ENCODE measurements at regions not wholly inside any gene's neighbourhood (a gene's known extent, or its start where the extent isn't known, plus 50 kb on each side); places are given as distances from the start of the nearest gene placed in this dataset.

DNA sequence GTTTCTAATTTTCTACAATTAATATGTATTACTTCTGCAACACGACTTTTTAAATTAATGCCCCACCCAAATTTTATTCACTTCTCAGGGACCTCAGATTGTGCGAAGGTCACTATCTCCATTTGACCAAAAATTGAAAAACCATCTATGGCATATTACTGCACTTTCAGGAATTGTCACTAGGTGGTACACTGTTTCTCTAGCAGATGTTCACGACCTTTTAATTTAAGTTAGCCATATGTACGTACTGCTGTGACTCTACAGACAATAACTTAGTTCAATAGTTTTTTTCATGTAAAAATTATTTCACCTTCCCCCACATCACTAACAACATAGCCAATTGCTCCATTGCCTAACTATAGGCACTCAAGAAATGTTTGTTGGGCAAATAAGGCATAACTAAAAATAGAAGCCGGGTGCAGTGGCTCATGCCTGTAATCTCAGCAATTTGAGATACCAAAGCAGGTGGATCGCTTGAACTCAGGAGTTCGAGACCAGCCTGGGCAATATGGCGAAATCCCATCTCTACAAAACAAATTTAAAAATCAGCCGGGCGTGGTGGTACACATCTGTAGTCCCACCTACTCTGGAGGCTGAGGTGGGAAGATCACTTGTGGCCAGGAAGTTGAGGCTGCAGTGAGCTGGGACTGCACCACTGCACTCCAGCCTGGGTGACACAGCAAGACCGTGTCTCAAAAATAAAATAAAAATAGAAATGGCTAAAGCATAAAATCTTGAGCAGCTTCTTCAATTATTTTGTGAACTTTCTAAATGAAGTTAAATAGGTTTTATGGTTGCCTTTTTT, 75.7 kb upstream of the PKN2 start:
- Histone ChIP-seq H3K9me3 (ENCODE audit: control insufficient read depth in 2 of 3, insufficient read depth in 1 of 3, low read length in 3 of 3) (no peaks in the 10 kb centered on the region), H3K27ac (ENCODE audit: low read depth in 2 of 2, low read length in 2 of 2) (no peak overlapping the region), H3K36me3 (ENCODE audit: control insufficient read depth in 2 of 3, insufficient read depth in 3 of 3, low read length in 3 of 3) (no peaks in the 10 kb centered on the region), H3K4me3 (ENCODE audit: low read length in 3 of 3) (no peak overlapping the region), H3K4me1 (ENCODE audit: control insufficient read depth in 2 of 3, insufficient read depth in 2 of 3, low read depth in 1 of 3, low read length in 3 of 3) (no peaks in the 10 kb centered on the region), H3K27me3 (ENCODE audit: control insufficient read depth, insufficient read depth, low read length) (no peaks in the 10 kb centered on the region), H3K9ac (ENCODE audit: low read length in 3 of 3) (no peak overlapping the region)
- no peak for FAIRE-seq
- peak in 2 of 5 donors; percentile 12 to 13 for DNase-seq
- intact Hi-C loops (cut with DNase I), result no loop called here
- TF ChIP-seq, protein P1, sequence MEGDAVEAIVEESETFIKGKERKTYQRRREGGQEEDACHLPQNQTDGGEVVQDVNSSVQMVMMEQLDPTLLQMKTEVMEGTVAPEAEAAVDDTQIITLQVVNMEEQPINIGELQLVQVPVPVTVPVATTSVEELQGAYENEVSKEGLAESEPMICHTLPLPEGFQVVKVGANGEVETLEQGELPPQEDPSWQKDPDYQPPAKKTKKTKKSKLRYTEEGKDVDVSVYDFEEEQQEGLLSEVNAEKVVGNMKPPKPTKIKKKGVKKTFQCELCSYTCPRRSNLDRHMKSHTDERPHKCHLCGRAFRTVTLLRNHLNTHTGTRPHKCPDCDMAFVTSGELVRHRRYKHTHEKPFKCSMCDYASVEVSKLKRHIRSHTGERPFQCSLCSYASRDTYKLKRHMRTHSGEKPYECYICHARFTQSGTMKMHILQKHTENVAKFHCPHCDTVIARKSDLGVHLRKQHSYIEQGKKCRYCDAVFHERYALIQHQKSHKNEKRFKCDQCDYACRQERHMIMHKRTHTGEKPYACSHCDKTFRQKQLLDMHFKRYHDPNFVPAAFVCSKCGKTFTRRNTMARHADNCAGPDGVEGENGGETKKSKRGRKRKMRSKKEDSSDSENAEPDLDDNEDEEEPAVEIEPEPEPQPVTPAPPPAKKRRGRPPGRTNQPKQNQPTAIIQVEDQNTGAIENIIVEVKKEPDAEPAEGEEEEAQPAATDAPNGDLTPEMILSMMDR (IDR thresholded peaks at IDR 0.05; ENCODE audit: borderline replicate concordance, extremely low read depth, insufficient read depth), result peak; percentile 40

DNA sequence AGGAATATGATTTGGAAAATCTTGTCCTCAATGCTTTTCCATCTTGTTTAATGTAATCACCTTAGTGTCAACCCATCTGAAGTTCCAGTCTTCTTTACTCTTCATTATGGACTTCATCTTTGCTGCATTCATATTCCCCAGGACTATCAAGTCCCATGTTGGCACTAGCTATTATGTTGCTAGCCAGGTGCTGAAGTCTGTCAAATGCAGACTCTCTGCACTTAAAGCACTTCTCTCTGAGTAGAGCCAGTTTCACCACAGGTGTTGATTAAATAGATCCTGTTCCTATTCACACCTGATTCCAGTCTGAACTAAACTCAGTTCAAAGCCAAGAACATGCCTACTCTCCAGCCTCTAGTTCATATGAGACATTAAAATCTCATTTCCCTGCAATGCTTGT, 75.0 kb upstream of the PKN2 start:
- no peak overlapping the region for H3K9ac ChIP-seq (ENCODE audit: low read length in 3 of 3)
- no peak for FAIRE-seq

DNA sequence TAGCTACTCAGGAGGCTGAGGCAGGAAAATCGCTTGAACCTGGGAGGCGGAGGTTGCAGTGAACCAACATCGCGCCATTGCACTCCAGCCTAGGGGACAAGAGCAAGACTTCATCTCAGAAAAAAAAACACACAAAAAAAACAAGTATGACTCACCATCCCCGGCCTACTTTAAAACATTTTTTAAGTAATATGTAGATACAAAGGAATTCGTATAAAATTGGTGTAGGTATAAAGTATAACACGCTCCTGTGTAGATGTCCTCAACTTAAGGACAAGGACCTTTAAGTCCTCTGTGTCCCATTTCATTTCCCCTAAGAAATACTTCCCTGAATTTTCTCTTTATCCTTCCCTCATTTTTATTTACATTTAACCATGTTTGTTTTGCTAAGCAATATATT, 73.4 kb upstream of the PKN2 start:
- TF ChIP-seq, protein P1 (IDR thresholded peaks at IDR 0.05; ENCODE audit: borderline replicate concordance, extremely low read depth, insufficient read depth), result no peak
- H3K9ac ChIP-seq (ENCODE audit: low read length in 3 of 3), result no peak overlapping the region
- FAIRE-seq (no peak), DNase-seq (no peak)
- H3K36me3 ChIP-seq (ENCODE audit: control insufficient read depth in 2 of 3, insufficient read depth in 3 of 3, low read length in 3 of 3), result no peaks in the 10 kb centered on the region
- H3K4me3 ChIP-seq (ENCODE audit: low read length in 3 of 3), result no peak overlapping the region
- H3K4me1 ChIP-seq (ENCODE audit: control insufficient read depth in 2 of 3, insufficient read depth in 2 of 3, low read depth in 1 of 3, low read length in 3 of 3), result no peaks in the 10 kb centered on the region
- H3K9me3 ChIP-seq (ENCODE audit: control insufficient read depth in 2 of 3, insufficient read depth in 1 of 3, low read length in 3 of 3), result no peaks in the 10 kb centered on the region
- H3K27ac ChIP-seq (ENCODE audit: low read depth in 2 of 2, low read length in 2 of 2), result no peak overlapping the region
- intact Hi-C loops (cut with DNase I), result no loop called here
- H3K27me3 ChIP-seq (ENCODE audit: control insufficient read depth, insufficient read depth, low read length), result no peaks in the 10 kb centered on the region

More for the DNA sequence above, 75.0 kb upstream of the PKN2 start:
- Histone ChIP-seq H3K36me3 (ENCODE audit: control insufficient read depth in 2 of 3, insufficient read depth in 3 of 3, low read length in 3 of 3) (no peaks in the 10 kb centered on the region), H3K27me3 (ENCODE audit: control insufficient read depth, insufficient read depth, low read length) (no peaks in the 10 kb centered on the region), H3K27ac (ENCODE audit: low read depth in 2 of 2, low read length in 2 of 2) (no peak overlapping the region), H3K4me3 (ENCODE audit: low read length in 3 of 3) (no peak overlapping the region), H3K9me3 (ENCODE audit: control insufficient read depth in 2 of 3, insufficient read depth in 1 of 3, low read length in 3 of 3) (no peaks in the 10 kb centered on the region), H3K4me1 (ENCODE audit: control insufficient read depth in 2 of 3, insufficient read depth in 2 of 3, low read depth in 1 of 3, low read length in 3 of 3) (no peaks in the 10 kb centered on the region)
- intact Hi-C loops (cut with DNase I), result no loop called here
- DNase-seq, result no peak
- TF ChIP-seq, protein P1 (IDR thresholded peaks at IDR 0.05; ENCODE audit: borderline replicate concordance, extremely low read depth, insufficient read depth), result no peak
